Caco-2 (cell line): ENCODE measurements at regions not wholly inside any gene's neighbourhood (a gene's known extent, or its start where the extent isn't known, plus 50 kb on each side); places are given as distances from the start of the nearest gene placed in this dataset.

ENCODE experiments used
- BruUV-seq: library from RNA; stranded (reverse); fragments of 400-500 nt; replicated peaks from 2 replicates; lab custom pipeline; 2021; lab: Mats Ljungman, UMichigan
- CTCF ChIA-PET: fragments of 300-600 bp; sonication (Branson Sonifier 250); formaldehyde crosslinking; loops from one replicate; lab custom pipeline; 2022; ENCODE audit warnings: antibody characterized with exemption; lab: Charles Lee
- POLR2A ChIA-PET: fragments of 300-600 bp; sonication (Branson Sonifier 250); formaldehyde crosslinking; loops from one replicate; lab custom pipeline; 2022; ENCODE audit warnings: antibody characterized with exemption; lab: Charles Lee
- DNase-seq, 2 experiments: peaks; one replicate each; pipeline versions ENCODE4 v3.0.0 to v3.0.0-alpha.2; 2020 to 2022
- H3K27me3 ChIP-seq: replicated peaks from 2 replicates; pipeline ENCODE4 v1.6.0; 2011; ENCODE audit warnings: low read length; ENCODE audit not compliant: control insufficient read depth, insufficient read depth
- H3K36me3 ChIP-seq: 2 replicates; pipeline ENCODE4 v1.5.1; 2011; ENCODE audit warnings: low read length; ENCODE audit not compliant: control insufficient read depth, insufficient read depth
- H3K4me1 ChIP-seq: fragments of 250-450 bp; sonication (Bioruptor Pico); 2 replicates; pipeline ENCODE4 v1.5.1; 2020; ENCODE audit warnings: mild to moderate bottlenecking
- H3K4me3 ChIP-seq: 2 replicates; pipeline ENCODE4 v1.5.1; 2011; ENCODE audit warnings: low read depth, mild to moderate bottlenecking, control low read depth, low read length
- H3K9me3 ChIP-seq: fragments of 250-450 bp; sonication (Bioruptor Pico); 2 replicates; pipeline ENCODE4 v1.5.1; 2020; ENCODE audit warnings: mild to moderate bottlenecking, moderate library complexity
- H3K27ac Mint-ChIP-seq: one replicate; pipeline ENCODE4 v1.8.0; 2022; ENCODE audit warnings: mixed read lengths; ENCODE audit not compliant: unreplicated experiment
- H3K27me3 Mint-ChIP-seq: one replicate; pipeline ENCODE4 v1.8.0; 2022; ENCODE audit warnings: mixed read lengths; ENCODE audit not compliant: insufficient read depth, unreplicated experiment
- H3K36me3 Mint-ChIP-seq: one replicate; pipeline ENCODE4 v1.8.0; 2022; ENCODE audit warnings: mild to moderate bottlenecking, mixed read lengths; ENCODE audit not compliant: insufficient read depth, unreplicated experiment
- H3K4me1 Mint-ChIP-seq: one replicate; pipeline ENCODE4 v1.8.0; 2022; ENCODE audit warnings: low read depth, mixed read lengths; ENCODE audit not compliant: unreplicated experiment
- H3K4me3 Mint-ChIP-seq: one replicate; pipeline ENCODE4 v1.8.0; 2022; ENCODE audit warnings: mild to moderate bottlenecking, moderate library complexity, mixed read lengths; ENCODE audit not compliant: unreplicated experiment
- H3K9me3 Mint-ChIP-seq: one replicate; pipeline ENCODE4 v1.8.0; 2022; ENCODE audit warnings: mixed read lengths; ENCODE audit not compliant: unreplicated experiment
- intact Hi-C: fragments of 100-400 bp; cut with micrococcal nuclease; formaldehyde crosslinking; loops from one replicate; pipeline ENCODE4 v1.10.0; 2022; ENCODE audit not compliant: unreplicated experiment
- TF ChIP-seq, protein P1 (sequence below), 2 experiments: fragments of 200-600 bp in 1 of 2; IDR thresholded peaks; 1 replicate in 1 of 2; 2 replicates in 1 of 2; pipeline versions ENCODE4 v1.5.1 to v1.8.0; 2011 to 2022; ENCODE audit warnings: antibody characterized with exemption in 1 of 2, control low read depth in 1 of 2, inconsistent platforms in 1 of 2, low read depth in 1 of 2, low read length in 1 of 2, mild to moderate bottlenecking in 1 of 2, moderate library complexity in 1 of 2; ENCODE audit not compliant: insufficient read depth in 1 of 2, severe bottlenecking in 1 of 2, unreplicated experiment in 1 of 2

DNA sequence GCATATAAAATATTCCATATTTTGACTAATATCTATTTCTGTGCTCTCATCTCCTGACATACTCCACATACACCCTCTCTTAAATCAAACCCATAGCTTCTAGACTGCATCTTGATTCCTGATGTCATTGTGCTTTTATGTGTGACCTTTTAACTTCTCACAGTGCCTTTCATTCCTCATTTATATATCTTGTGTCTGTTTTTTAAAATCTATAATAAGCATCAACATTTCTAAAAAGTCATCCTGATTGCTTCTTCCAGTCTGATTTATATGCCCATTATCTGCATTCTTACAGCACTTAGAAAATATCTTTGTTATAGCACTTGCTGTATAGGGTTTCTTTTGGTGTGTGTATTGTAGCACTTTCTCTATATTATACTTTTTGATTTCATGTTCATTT lies 190.1 kb upstream of the ITM2A start:
- BruUV-seq: no TSS peak
- Mint-ChIP-seq H3K36me3 (no peaks in the 10 kb centered on the region), H3K27ac (no peak overlapping the region), H3K9me3 (peaks cover 9% of the 10 kb centered on the region), H3K4me1 (no peaks in the 10 kb centered on the region), H3K4me3 (no peak overlapping the region), H3K27me3 (no peaks in the 10 kb centered on the region)
- DNase-seq: no peak
- H3K36me3 ChIP-seq: no peaks in the 10 kb centered on the region
- H3K4me1 ChIP-seq: no peaks in the 10 kb centered on the region
- intact Hi-C loops: no loop called here
- POLR2A ChIA-PET: no interaction called here
- H3K27me3 ChIP-seq: no peaks in the 10 kb centered on the region
- no peaks in the 10 kb centered on the region for H3K9me3 ChIP-seq
- TF ChIP-seq, protein P1, sequence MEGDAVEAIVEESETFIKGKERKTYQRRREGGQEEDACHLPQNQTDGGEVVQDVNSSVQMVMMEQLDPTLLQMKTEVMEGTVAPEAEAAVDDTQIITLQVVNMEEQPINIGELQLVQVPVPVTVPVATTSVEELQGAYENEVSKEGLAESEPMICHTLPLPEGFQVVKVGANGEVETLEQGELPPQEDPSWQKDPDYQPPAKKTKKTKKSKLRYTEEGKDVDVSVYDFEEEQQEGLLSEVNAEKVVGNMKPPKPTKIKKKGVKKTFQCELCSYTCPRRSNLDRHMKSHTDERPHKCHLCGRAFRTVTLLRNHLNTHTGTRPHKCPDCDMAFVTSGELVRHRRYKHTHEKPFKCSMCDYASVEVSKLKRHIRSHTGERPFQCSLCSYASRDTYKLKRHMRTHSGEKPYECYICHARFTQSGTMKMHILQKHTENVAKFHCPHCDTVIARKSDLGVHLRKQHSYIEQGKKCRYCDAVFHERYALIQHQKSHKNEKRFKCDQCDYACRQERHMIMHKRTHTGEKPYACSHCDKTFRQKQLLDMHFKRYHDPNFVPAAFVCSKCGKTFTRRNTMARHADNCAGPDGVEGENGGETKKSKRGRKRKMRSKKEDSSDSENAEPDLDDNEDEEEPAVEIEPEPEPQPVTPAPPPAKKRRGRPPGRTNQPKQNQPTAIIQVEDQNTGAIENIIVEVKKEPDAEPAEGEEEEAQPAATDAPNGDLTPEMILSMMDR (IDR thresholded peaks at IDR 0.05; ENCODE audit: insufficient read depth in 1 of 2, low read depth in 1 of 2, low read length in 1 of 2, severe bottlenecking in 1 of 2, unreplicated experiment in 1 of 2): no peak
- H3K4me3 ChIP-seq: no peak overlapping the region
- CTCF ChIA-PET: no interaction called here

DNA sequence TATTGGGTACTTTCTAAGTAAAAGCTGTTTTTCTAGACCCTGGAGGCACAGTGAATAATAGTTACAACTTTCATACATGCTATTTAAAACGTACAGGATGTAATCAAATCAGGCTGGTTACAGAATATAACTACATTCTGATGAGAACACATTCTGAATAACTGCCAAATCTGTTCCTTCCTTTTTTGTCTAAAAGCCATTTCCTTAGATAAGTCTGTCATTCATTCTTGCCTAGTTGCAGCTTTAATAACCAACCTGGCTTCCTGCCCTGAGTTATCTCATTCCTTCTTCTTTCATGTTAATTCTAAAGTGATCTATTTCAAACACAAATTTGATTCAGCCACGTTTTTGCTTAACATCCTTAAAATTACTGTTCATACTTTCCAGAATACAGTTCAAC lies 189.7 kb upstream of the ITM2A start:
- ChIA-PET POLR2A (no interaction called here), CTCF (no interaction called here)
- Histone ChIP-seq H3K36me3 (no peaks in the 10 kb centered on the region), H3K9me3 (no peaks in the 10 kb centered on the region), H3K27me3 (no peaks in the 10 kb centered on the region), H3K4me3 (no peak overlapping the region), H3K4me1 (no peaks in the 10 kb centered on the region)
- no peaks in the 10 kb centered on the region for H3K36me3 Mint-ChIP-seq
- BruUV-seq: no TSS peak
- H3K27ac Mint-ChIP-seq: no peak overlapping the region
- DNase-seq: no peak
- intact Hi-C loops: no loop called here
- no peaks in the 10 kb centered on the region for H3K4me1 Mint-ChIP-seq
- H3K9me3 Mint-ChIP-seq: peaks cover 9% of the 10 kb centered on the region
- H3K4me3 Mint-ChIP-seq: no peak overlapping the region
- H3K27me3 Mint-ChIP-seq: no peaks in the 10 kb centered on the region
- TF ChIP-seq, protein P1 (IDR thresholded peaks at IDR 0.05; ENCODE audit: insufficient read depth in 1 of 2, low read depth in 1 of 2, low read length in 1 of 2, severe bottlenecking in 1 of 2, unreplicated experiment in 1 of 2): no peak

DNA sequence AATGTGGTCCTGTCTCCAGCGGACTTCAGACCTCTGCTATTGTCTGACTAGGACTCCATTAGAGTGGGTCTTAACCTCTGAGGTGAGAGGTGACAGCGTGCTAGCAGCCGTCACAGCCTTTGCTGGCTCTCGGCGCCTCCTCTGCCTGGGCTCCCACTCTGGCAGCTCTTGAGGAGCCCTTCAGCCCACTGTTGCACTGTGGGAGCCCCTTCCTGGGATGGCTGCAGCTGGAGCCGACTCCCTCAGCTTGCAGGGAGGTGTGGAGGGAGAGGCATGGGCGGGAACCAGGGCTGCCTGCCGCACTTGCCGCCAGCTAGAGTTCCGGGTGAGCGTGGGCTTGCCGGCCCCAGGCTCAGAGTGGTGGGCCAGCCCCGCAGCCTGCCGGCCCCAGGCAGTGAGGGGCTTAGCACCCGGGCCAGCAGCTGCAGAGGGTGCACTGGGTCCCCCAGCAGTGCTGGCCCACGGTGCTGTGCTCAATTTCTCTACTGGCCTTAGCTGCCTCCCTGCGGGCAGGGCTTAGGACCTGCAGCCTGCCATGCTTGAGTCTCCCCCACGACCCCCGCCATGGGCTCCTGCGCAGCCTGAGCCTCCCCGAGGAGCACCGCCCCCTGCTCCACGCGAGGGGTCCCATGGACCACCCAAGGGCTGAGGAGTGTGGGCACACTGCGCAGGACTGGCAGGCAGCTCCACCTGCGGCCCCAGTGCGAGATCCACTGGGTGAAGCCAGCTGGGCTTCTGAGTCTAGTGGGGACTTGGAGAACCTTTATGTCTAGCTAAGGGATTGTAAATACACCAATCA lies 163.4 kb upstream of the ITM2A start:
- H3K27me3 ChIP-seq: no peaks in the 10 kb centered on the region
- no peaks in the 10 kb centered on the region for H3K27me3 Mint-ChIP-seq
- no peaks in the 10 kb centered on the region for H3K36me3 Mint-ChIP-seq
- H3K4me3 ChIP-seq: no peak overlapping the region
- no TSS peak for BruUV-seq
- CTCF ChIA-PET: no interaction called here
- POLR2A ChIA-PET: no interaction called here
- H3K27ac Mint-ChIP-seq: no peak overlapping the region
- peaks cover 10% of the 10 kb centered on the region for H3K9me3 Mint-ChIP-seq
- H3K9me3 ChIP-seq: no peaks in the 10 kb centered on the region
- H3K4me3 Mint-ChIP-seq: no peak overlapping the region
- intact Hi-C loops: no loop called here
- no peaks in the 10 kb centered on the region for H3K4me1 ChIP-seq
- H3K4me1 Mint-ChIP-seq: no peaks in the 10 kb centered on the region
- TF ChIP-seq, protein P1 (IDR thresholded peaks at IDR 0.05; ENCODE audit: insufficient read depth in 1 of 2, low read depth in 1 of 2, low read length in 1 of 2, severe bottlenecking in 1 of 2, unreplicated experiment in 1 of 2): no peak
- no peaks in the 10 kb centered on the region for H3K36me3 ChIP-seq
- DNase-seq: no peak
